Esophagus (tissue), 2 donors: ENCODE measurements at regions not wholly inside any gene's neighbourhood (a gene's known extent, or its start where the extent isn't known, plus 50 kb on each side); places are given as distances from the start of the nearest gene placed in this dataset.

Experiments used
- H3K27ac ChIP-seq, 2 donors: one replicate each; pipeline ENCODE4 v1.5.1; 2013; ENCODE audit warnings: low read depth in 2 of 2, mild to moderate bottlenecking in 2 of 2, inconsistent platforms in 1 of 2, low read length in 1 of 2, moderate library complexity in 1 of 2
- H3K27me3 ChIP-seq, 2 donors: one replicate each; pipeline ENCODE4 v1.6.1; 2013; ENCODE audit warnings: low read length in 2 of 2, control low read depth in 1 of 2, mild to moderate bottlenecking in 1 of 2; ENCODE audit not compliant: insufficient read depth in 2 of 2, control insufficient read depth in 1 of 2
- H3K36me3 ChIP-seq, 2 donors: one replicate each; pipeline ENCODE4 v1.6.1; 2013; ENCODE audit warnings: low read length in 1 of 2; ENCODE audit not compliant: control insufficient read depth in 2 of 2, insufficient read depth in 2 of 2
- H3K4me1 ChIP-seq, 2 donors: one replicate each; pipeline ENCODE4 v1.6.1; 2013; ENCODE audit warnings: low read length in 1 of 2; ENCODE audit not compliant: control insufficient read depth in 2 of 2, insufficient read depth in 2 of 2
- H3K4me3 ChIP-seq, 2 donors: one replicate each; pipeline ENCODE4 v1.5.1; 2013; ENCODE audit warnings: low read length in 2 of 2, mild to moderate bottlenecking in 2 of 2, low read depth in 1 of 2, moderate library complexity in 1 of 2
- H3K9me3 ChIP-seq, 2 donors: one replicate each; pipeline ENCODE4 v1.6.1; 2013; ENCODE audit warnings: mild to moderate bottlenecking in 2 of 2, low read depth in 1 of 2, low read length in 1 of 2, moderate library complexity in 1 of 2; ENCODE audit not compliant: control insufficient read depth in 2 of 2, insufficient read depth in 1 of 2
- WGBS, 2 donors: extraction: QIAGEN DNeasy Blood & Tissue Kit; methylation state at CpG; one replicate each; pipeline ENCODE4 v1.1.7; 2013; 5-methylcytosine and 5-hydroxymethylcytosine counted together
- donor health status: healthy with polysubstance abuse.
- donor health status: Bipolar disorder and iron deficiency.

DNA sequence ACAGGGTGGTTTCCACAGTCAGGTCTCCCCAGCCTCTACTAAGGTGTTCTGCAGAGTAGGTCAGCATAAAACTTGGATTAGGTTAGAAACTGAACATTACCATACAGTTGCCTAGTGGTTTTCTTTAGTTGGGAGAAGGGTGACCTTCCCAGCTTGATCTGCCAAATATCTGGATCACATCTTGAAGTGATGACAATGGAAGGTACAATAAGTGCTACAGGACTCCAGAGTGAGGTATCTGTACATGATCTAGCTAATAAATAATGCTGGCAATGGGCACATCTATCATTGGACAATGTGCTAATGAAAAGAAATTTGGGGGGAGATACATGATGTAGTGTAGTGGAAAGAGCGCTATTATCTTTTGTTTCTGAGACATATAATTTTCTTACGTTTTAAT lies 54.6 kb upstream of the ACVR1 start:
- 61 to 73% methylated on average over 2 of the region's 2 CpGs for WGBS, 2 donors
- no peaks in the 10 kb centered on the region for H3K27me3 ChIP-seq
- H3K9me3 ChIP-seq = no peaks in the 10 kb centered on the region
- H3K36me3 ChIP-seq = no peaks in the 10 kb centered on the region
- H3K4me3 ChIP-seq = no peak overlapping the region
- no peaks in the 10 kb centered on the region for H3K4me1 ChIP-seq
- H3K27ac ChIP-seq = no peak overlapping the region

DNA sequence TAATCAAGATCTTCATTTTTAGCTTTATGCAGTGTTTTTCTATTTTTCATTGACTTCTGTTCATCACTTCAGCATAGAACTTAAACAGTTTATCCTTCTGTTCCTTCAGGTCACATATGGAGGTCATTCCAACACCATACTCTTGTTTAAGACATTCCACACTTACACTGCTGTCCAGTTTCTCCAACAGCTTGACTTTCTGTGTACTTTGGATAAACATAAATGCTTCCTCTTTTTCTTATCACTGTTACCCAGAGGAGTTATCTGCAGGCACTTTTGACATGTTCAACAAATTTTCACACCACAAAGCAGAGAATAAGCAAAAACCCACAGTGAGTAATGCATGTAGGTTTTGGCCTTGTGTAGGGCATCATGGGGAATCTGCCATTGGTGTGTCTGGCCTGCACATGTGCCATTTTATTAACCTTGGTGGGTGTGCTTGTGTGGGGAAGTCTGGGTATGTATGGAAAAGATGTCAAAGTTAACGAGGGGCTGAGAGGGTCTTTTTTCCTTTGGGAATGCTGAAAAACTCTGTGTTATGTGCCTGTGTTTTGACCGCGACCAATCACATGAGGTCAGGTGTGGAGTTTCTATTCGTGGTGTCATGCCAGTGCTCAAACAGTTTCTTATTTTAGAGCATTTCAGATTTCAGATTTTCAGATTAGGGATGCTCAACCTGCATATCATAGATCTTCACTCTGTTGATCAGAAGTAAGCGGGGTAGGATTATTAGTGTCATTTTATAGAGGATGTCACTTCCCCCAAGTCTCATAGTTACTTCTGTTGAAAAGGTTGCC lies 53.9 kb upstream of the ACVR1 start:
- no peaks in the 10 kb centered on the region for H3K4me1 ChIP-seq
- no peaks in the 10 kb centered on the region for H3K9me3 ChIP-seq
- no peak overlapping the region for H3K4me3 ChIP-seq
- no peaks in the 10 kb centered on the region for H3K36me3 ChIP-seq
- no peak overlapping the region for H3K27ac ChIP-seq
- 85 to 86% methylated on average over 5 of the region's 5 CpGs for WGBS, 2 donors
- H3K27me3 ChIP-seq = no peaks in the 10 kb centered on the region

DNA sequence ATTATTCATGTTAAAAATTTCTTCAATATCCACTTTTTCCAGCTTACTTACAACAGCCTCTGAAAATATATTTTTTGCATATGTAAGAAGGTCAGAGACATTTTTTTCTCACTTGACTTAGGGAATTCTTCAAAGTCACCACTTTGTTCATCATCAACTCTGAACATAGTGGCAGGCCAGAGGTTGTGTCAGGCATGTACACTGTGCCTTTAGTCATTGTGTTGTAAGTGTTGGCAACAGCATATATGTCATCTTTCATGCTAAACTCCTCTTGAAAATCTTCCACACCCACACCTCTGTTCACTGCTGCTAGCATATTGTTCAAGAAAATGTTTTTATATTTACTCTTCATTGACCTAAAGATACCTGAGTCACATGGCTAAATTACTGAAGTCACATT lies 52.2 kb upstream of the ACVR1 start:
- Histone ChIP-seq H3K4me3 (no peak overlapping the region), H3K36me3 (no peaks in the 10 kb centered on the region), H3K9me3 (no peaks in the 10 kb centered on the region), H3K27me3 (no peaks in the 10 kb centered on the region), H3K27ac (no peak overlapping the region), H3K4me1 (no peaks in the 10 kb centered on the region)

DNA sequence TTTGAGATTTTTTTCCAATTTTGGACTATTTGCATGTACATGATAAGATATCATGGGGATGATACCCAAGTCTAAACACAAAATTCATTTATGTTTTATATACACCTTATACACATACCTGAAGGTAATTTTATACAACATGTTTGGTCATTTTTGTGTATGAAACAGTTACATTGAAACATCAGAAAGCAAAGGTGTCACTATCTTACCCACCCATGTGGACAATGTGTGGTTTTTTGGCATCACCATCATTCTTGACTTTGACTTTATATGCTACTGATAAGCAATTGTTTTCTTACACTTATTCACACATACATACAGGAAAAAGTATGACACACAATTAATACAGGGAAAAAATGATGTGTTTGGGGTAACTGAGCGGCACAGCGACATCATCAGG lies 51.0 kb upstream of the ACVR1 start:
- no peaks in the 10 kb centered on the region for H3K27me3 ChIP-seq
- H3K36me3 ChIP-seq = no peaks in the 10 kb centered on the region
- H3K27ac ChIP-seq = no peak overlapping the region
- no peaks in the 10 kb centered on the region for H3K9me3 ChIP-seq
- no peak overlapping the region for H3K4me3 ChIP-seq
- no peaks in the 10 kb centered on the region for H3K4me1 ChIP-seq
- WGBS, 2 donors = 96 to 100% methylated on average over 2 of the region's 2 CpGs
